GM23338 (cell line): ENCODE measurements at regions not wholly inside any gene's neighbourhood (a gene's known extent, or its start where the extent isn't known, plus 50 kb on each side); places are given as distances from the start of the nearest gene placed in this dataset.

Experiments used
- ATAC-seq: fragments of 200-7000 bp; cut with Tn5 transposase; 3 replicates; pipeline ENCODE4 v1.9.1; 2020
- DNase-seq: peaks from one replicate; pipeline ENCODE4 v3.0.0-alpha.2; 2015; ENCODE audit warnings: low spot score
- H2AFZ ChIP-seq: fragments of 200-600 bp; sonication (generic); 2 replicates; pipeline ENCODE4 v1.8.0; 2016; ENCODE audit warnings: antibody characterized with exemption, mild to moderate bottlenecking, moderate library complexity
- H3F3A ChIP-seq: fragments of 200-600 bp; sonication (generic); replicated peaks from 2 replicates; pipeline ENCODE4 v1.8.0; 2017; ENCODE audit warnings: antibody characterized with exemption, mixed run types, low read depth
- H3K27ac ChIP-seq: fragments of 200-600 bp; sonication (generic); 2 replicates; pipeline ENCODE4 v1.6.1; 2016; ENCODE audit warnings: low read depth
- H3K27me3 ChIP-seq: fragments of 200-600 bp; sonication (generic); 2 replicates; pipeline ENCODE4 v1.8.0; 2016; ENCODE audit warnings: mild to moderate bottlenecking, mixed run types, moderate library complexity; ENCODE audit not compliant: insufficient read depth
- H3K36me3 ChIP-seq: fragments of 200-600 bp; sonication (generic); 2 replicates; pipeline ENCODE4 v1.8.0; 2016; ENCODE audit warnings: mild to moderate bottlenecking; ENCODE audit not compliant: insufficient read depth
- H3K4me1 ChIP-seq: fragments of 200-600 bp; sonication (generic); 2 replicates; pipeline ENCODE4 v1.8.0; 2016; ENCODE audit warnings: mild to moderate bottlenecking, moderate library complexity; ENCODE audit not compliant: insufficient read depth
- H3K4me2 ChIP-seq: fragments of 200-600 bp; sonication (generic); 2 replicates; pipeline ENCODE4 v1.7.1; 2017; ENCODE audit warnings: mixed run types
- H3K4me3 ChIP-seq: fragments of 200-600 bp; sonication (generic); 2 replicates; pipeline ENCODE4 v1.6.1; 2016; ENCODE audit warnings: mixed run types
- H3K79me2 ChIP-seq: fragments of 200-600 bp; sonication (generic); replicated peaks from 2 replicates; pipeline ENCODE4 v1.8.0; 2017; ENCODE audit warnings: mild to moderate bottlenecking; ENCODE audit not compliant: insufficient read depth
- H3K9me2 ChIP-seq: fragments of 200-600 bp; sonication (generic); 2 replicates; pipeline ENCODE4 v1.8.0; 2017; ENCODE audit not compliant: insufficient read depth
- H4K20me1 ChIP-seq: fragments of 200-600 bp; sonication (generic); replicated peaks from 2 replicates; pipeline ENCODE4 v1.8.0; 2017; ENCODE audit warnings: mild to moderate bottlenecking; ENCODE audit not compliant: insufficient read depth
- H3K27ac Mint-ChIP-seq: 2 replicates; pipeline ENCODE4 v1.8.0; 2020; ENCODE audit warnings: inconsistent platforms, mild to moderate bottlenecking, moderate library complexity, mixed read lengths
- H3K27me3 Mint-ChIP-seq: 3 replicates; pipeline ENCODE4 v1.8.0; 2022; ENCODE audit warnings: low read depth, mild to moderate bottlenecking, moderate library complexity, mixed read lengths, inconsistent platforms; ENCODE audit not compliant: insufficient read depth, poor library complexity
- H3K36me3 Mint-ChIP-seq: 3 replicates; pipeline ENCODE4 v1.8.0; 2021; ENCODE audit warnings: low read depth, mild to moderate bottlenecking, inconsistent platforms, moderate library complexity, mixed read lengths
- H3K4me1 Mint-ChIP-seq: 3 replicates; pipeline ENCODE4 v1.8.0; 2020; ENCODE audit warnings: mild to moderate bottlenecking, inconsistent platforms, mixed read lengths
- H3K4me3 Mint-ChIP-seq: 3 replicates; pipeline ENCODE4 v1.8.0; 2021; ENCODE audit warnings: moderate library complexity, mild to moderate bottlenecking, inconsistent platforms, mixed read lengths
- H3K9me3 Mint-ChIP-seq: 3 replicates; pipeline ENCODE4 v1.8.0; 2020; ENCODE audit warnings: moderate library complexity, mild to moderate bottlenecking, inconsistent platforms, mixed read lengths
- CREB1 ChIP-seq: fragments of 250-450 bp; sonication (Bioruptor Pico); IDR thresholded peaks from 2 replicates; pipeline ENCODE4 v1.5.0; 2020; ENCODE audit warnings: low read depth, mild to moderate bottlenecking, moderate library complexity
- CTCF ChIP-seq, 2 experiments: fragments of 200-600 bp in 1 of 2; sonication (generic) in 1 of 2; conservative IDR thresholded peaks; 2 replicates each; pipeline versions ENCODE4 v1.5.1 to v1.6.1; 2016 to 2017; ENCODE audit warnings: antibody characterized with exemption in 2 of 2, low read depth in 2 of 2, mild to moderate bottlenecking in 2 of 2, moderate library complexity in 1 of 2
- ETS1 ChIP-seq: IDR thresholded peaks from 2 replicates; pipeline ENCODE4 v1.6.1; 2016; ENCODE audit warnings: antibody characterized with exemption
- EZH2 ChIP-seq: fragments of 200-600 bp; sonication (generic); IDR thresholded peaks from one replicate; pipeline ENCODE4 v1.8.0; 2017; ENCODE audit warnings: antibody characterized with exemption, mild to moderate bottlenecking, low read depth; ENCODE audit not compliant: unreplicated experiment
- EZH2phosphoT487 ChIP-seq: fragments of 200-600 bp; sonication (generic); IDR thresholded peaks from one replicate; pipeline ENCODE4 v1.8.1; 2018; ENCODE audit warnings: antibody characterized with exemption; ENCODE audit not compliant: unreplicated experiment
- JUNB ChIP-seq: IDR thresholded peaks from one replicate; pipeline ENCODE4 v1.6.1; 2016; ENCODE audit warnings: antibody characterized with exemption; ENCODE audit not compliant: unreplicated experiment
- POLR2AphosphoS5 ChIP-seq: IDR thresholded peaks from 2 replicates; pipeline ENCODE4 v1.6.1; 2016; ENCODE audit warnings: antibody characterized with exemption, low read depth
- REST ChIP-seq: IDR thresholded peaks from one replicate; pipeline ENCODE4 v1.6.1; 2018; ENCODE audit warnings: antibody characterized with exemption; ENCODE audit not compliant: unreplicated experiment
- STAT1 ChIP-seq: IDR thresholded peaks from one replicate; pipeline ENCODE4 v1.6.1; 2016; ENCODE audit warnings: antibody characterized with exemption; ENCODE audit not compliant: unreplicated experiment
- ZNF114 ChIP-seq: fragments of 250-450 bp; sonication (Bioruptor Pico); IDR thresholded peaks from 2 replicates; pipeline ENCODE4 v1.5.0; 2020; ENCODE audit warnings: mild to moderate bottlenecking, moderate library complexity
- ZNF331 ChIP-seq: fragments of 250-450 bp; sonication (Bioruptor Pico); IDR thresholded peaks from 2 replicates; pipeline ENCODE4 v1.5.0; 2020; ENCODE audit warnings: low read depth, mild to moderate bottlenecking, moderate library complexity

- no peak overlapping the region for H3K27ac Mint-ChIP-seq
- DNase-seq (no peak), ATAC-seq (no peak)
- no peaks in the 10 kb centered on the region for H3K79me2 ChIP-seq
- H3K4me3 Mint-ChIP-seq, result no peak overlapping the region
- H3K9me2 ChIP-seq, result 0 out of 2 replicates have a peak, but pooled peaks cover under 1% of the 10 kb centered on the region
- TF ChIP-seq EZH2 (no peak), CTCF (conservative IDR thresholded peaks at IDR 0.05; ENCODE audit: low read depth in 2 of 2) (no peak), ZNF331 (CRISPR knock-in tag) (no peak), STAT1 (no peak), CREB1 (CRISPR knock-in tag) (no peak), ZNF114 (no peak), POLR2AphosphoS5 (no peak), EZH2phosphoT487 (no peak), JUNB (no peak), REST (no peak), ETS1 (no peak)
- no peaks in the 10 kb centered on the region for H3K36me3 Mint-ChIP-seq
- H3K4me1 Mint-ChIP-seq, result peaks cover 20% of the 10 kb centered on the region
- H3K27me3 Mint-ChIP-seq, result peaks cover 2% of the 10 kb centered on the region
- no peaks in the 10 kb centered on the region for H3K27me3 ChIP-seq
- H3K4me1 ChIP-seq, result peaks cover 13% of the 10 kb centered on the region; the same call in 1 of the 2 replicates
- H3F3A ChIP-seq, result no peaks in the 10 kb centered on the region
- H3K4me3 ChIP-seq, result no peak overlapping the region
- no peak overlapping the region; the same call in 1 of the 2 replicates for H2AFZ ChIP-seq
- H3K4me2 ChIP-seq, result no peak overlapping the region
- H3K36me3 ChIP-seq, result no peaks in the 10 kb centered on the region
- H3K27ac ChIP-seq, result no peak overlapping the region
- no peaks in the 10 kb centered on the region for H4K20me1 ChIP-seq
- H3K9me3 Mint-ChIP-seq, result peaks cover 4% of the 10 kb centered on the region; the same call in 1 of the 3 replicates
Measured at GRCh38 chr5:82511134-82511533, 233.0 kb upstream of the RPS23 start.
